Hematopoietic multipotent progenitor cell treated with erythropoietin and hydrocortisone succinate and interleukin-3 and kit ligand, for 15 days (in vitro differentiated cells): ENCODE measurements at regions not wholly inside any gene's neighbourhood (a gene's known extent, or its start where the extent isn't known, plus 50 kb on each side); places are given as distances from the start of the nearest gene placed in this dataset.
"Not testable (repeated sequence)": the region's sequence is repeated elsewhere in the genome, so short reads cannot be mapped to it uniquely, and the experiment has no call there.

ENCODE experiments used
- DNase-seq: peaks from one replicate; pipeline ENCODE4 v3.0.0-alpha.2; 2015; ENCODE audit warnings: low spot score

DNA sequence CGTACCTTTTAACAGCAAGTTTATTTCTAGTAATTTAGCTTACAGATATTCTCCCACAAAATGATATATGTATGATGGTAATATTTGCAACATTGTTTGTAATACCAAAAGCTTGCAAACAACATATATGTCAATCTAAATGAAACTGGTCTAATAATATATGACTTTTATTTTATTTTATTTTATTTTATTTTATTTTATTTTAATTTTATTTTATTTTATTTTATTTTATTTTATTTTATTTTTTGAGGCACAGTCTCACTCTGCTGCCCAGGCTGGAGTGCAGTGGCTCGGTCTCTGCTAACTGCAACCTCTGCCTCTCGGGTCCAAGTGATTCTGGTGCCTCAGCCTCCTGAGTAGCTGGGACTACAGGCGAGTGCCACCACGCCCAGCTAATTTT is 94.6 kb upstream of the ABCA1 start:
- not testable (repeated sequence) for DNase-seq

DNA sequence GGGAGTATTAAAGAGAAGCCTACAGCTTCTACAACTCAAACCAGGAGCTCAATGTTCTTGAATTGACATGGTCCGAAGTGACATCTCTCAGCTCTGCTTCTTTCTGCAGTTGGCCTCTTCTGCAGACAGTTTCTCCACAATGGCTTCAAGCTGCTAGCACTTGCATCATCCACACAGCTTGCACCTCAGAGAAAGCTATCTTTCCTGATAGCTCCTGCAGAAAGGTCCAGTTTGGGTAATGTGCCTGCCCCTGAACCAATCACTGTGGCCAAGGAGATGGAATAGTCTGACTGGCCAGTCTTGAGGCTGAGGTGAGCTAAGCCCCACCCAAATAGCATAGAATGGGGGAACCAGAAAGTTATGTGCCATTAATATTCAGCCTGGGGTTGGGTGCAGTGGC is 95.8 kb upstream of the ABCA1 start:
- no peak for DNase-seq

DNA sequence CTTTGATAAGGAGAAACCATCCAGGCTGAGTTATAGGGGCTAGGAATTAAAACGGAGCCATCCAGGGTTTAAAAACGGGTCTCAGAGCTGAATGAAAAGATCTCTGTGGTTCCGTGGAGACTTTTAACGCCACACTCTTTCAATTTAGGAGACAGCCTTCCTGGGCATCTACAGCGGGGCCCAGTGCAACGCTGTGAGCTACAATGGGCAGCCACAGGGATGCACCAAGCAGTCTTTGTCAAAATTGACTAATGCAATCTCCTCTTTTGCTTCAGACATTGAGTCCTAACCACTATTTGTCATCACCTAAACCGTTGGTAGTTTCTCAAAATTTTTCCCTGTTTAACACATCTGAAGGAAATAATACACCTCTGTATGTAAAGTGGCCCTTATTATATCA is 96.6 kb upstream of the ABCA1 start:
- no peak for DNase-seq

DNA sequence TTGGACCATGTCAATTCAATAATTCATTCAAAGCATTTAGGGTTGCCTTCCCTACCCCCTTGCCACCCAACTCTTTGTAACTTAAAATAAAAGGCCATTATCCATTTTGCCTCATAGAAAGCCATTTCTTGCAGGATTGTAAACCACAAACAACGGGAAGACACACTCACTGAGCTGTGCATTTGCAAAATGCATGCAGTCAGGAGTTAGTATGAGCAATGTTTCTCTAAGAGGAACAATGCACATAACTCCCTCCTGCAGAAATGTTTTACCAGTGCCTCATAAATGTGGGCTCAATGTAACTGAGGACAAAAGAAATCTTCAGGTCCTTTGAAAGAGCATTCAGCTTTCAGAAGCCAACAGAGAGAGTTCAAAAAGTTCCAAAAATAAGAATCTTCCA is 98.5 kb upstream of the ABCA1 start:
- DNase-seq: no peak

DNA sequence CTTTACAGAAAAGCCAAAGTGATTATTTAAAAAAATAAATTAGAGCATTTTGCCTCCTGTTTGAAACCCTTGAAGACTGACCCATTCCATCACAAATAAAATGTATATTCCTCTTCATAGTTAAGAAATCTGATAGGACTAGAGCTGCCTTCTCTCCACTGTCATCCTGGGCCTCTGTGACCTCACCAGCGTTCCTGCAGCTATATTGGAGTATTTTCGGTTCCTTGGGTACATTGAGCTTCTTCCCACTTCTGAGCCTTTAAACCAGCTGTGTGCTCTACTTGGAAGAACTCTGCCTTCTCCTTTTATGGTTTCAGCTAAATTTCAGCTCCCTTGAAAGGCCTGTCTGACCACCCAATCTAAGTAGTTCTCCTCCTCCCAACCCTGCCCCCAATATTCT is 99.1 kb upstream of the ABCA1 start:
- no peak for DNase-seq

DNA sequence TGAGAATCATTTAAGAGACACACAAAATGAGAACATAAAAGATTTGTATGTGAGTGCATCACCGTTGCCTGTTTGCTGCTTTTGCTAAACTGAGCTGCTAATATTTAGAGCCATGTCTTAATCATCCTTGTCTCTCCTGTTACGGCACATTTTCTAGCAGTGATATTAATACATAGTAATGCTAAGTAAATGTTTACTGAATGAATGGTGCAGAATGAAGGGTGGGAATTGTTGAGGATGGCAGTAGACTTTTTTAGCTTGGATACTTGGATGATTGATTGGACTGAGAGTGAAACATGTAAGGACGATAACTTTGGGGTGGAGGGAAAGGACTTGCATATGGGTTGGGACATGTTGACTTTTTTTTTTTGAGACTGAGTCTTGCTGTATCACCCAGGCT is 102.3 kb upstream of the ABCA1 start:
- no peak for DNase-seq

DNA sequence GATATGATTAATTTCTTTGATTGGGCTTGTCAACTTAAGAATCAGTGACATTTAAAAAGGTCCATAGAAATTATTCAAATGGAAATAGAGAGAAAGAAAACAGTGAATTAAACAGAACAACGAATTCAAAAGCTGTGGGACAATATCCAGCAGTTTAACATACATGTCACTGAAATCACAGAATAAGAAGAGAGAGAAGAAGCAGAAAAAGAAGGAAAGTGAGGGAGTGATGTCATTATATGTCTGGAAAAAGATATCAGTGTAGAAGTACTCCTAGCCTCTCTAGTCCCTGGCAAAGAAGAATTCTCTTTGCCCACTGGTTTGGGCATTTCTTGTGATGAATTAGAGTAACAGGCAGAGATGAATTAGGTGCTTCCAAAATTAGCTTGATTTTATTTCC is 109.2 kb upstream of the ABCA1 start:
- no peak for DNase-seq

DNA sequence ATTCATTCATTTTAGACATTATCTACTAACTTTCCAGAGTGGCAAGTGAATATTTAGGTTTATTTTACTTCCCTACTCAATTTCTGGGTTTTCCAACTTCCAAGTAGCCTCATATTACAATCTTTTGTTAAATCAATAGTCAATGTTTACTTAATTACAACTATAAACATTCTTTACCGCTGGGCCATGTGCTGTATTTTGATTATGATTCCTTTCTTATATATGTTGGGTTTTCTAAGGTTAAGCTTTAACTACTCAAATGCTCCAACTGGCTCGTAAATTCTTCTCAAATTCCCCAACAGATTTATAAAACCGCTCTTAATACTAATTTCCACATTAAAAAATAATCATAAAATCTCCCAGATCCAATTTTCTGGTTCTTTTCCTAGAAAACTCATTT is 110.1 kb upstream of the ABCA1 start:
- no peak for DNase-seq

DNA sequence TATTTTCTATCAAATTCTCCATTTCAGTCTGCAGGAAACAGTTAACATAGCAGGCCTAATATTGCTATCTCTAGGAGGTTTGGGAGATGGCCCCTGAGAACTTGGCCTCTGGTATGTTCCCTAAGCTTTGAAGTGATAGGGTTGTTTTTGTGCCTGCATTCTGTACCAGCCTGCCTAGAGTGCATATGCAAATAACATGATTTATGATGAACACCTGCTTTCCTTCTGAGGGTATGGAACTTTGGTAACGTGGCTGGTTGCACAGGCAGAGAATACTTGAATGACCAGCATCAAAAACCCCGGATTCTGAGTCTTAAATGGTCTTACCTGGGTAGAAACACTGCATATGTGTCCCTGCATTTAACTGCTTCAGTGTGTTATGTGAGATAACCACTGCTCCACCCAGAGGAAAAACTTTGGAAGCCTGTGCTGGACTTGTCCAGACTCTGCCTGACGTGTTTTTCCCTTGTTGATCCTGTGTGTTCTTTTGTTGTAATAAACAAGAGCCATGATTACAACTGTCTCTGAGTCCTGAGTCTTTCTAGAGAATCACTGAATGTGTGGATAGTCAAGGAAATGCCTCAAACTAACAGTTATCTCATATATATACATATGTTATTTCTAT is 111.3 kb upstream of the ABCA1 start:
- DNase-seq: no peak

DNA sequence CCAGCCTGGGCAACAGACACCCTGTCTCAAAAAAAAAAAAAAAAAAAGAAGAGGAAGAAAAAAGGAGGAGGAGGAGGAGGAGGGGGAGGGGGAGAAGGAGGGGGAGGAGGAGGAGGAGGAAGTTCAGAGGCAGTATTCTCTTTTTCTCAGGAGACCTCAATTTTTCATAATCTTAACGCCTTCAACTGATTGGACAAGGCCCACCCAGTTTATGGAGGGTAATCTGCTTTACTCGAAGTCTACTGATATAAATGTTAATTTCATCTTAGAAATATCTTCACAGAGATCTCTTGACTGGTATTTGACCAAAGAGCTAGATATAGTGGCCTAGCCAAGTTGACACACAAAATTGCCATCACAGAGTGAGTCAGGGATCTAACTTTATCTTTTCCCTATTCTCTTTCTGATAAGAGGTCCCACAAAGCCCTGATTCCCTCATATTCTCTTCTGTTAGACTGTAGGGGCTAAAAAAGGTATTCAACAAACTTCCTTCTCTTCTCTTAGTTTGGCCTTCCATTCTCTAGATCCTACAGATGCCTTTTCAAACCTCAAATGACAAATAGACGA is 115.5 kb upstream of the ABCA1 start:
- no peak for DNase-seq

DNA sequence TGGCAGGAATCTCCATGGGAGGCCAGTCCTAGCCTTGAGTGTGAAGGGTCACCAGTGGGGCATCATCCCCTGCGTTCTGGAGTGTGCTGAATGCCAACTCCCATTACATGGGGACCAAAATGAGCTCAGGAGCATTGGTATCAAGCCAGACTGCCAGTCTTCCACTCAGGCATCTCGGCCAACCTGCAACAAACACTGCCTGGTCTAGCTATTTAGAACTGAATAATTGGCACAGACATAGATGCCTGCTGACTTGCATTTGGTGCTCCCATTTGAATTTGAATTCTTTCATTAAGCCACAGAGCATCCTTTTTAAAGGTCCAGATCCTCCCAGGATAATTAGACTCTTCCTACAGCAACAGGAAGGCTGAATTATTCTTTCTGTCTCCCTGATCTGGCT is 116.6 kb upstream of the ABCA1 start:
- no peak for DNase-seq

DNA sequence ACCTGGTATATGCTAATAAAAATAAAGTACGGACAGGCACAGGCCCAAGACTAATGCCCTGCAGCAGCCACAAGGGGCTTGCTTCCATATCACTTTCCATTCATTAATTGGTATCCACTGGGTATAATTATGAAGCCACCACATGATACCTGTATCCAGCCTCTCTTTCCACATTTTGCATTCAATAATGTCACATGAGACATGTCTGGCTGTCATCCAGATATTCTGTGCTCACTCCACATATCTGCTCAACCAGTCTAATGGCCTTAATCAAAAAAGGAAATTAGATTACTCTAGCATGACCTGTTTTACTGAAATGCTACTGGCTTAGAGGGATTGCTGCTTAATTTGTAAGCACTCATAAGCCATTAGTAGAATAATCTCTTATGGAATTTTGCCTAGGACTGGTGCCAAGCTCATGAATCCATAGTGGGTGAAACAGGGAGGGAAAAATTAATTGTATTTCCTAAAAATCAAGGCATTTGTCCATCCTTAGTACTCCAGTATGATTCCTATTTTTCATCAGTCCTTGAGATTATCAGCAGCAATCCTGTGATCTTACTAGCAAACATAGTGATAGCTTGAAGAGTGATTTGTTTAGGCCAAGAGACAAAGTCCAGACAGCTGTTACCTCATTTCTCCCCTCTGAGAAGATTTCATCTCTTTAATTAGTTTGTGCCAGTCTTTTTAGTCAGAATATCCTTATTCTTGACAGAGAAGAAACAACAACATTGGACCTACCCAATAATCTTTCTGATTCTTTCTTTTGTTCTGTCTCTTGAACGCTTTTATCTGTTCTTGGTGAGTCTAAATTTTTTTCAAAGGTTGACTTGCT is 119.2 kb upstream of the ABCA1 start:
- no peak for DNase-seq

DNA sequence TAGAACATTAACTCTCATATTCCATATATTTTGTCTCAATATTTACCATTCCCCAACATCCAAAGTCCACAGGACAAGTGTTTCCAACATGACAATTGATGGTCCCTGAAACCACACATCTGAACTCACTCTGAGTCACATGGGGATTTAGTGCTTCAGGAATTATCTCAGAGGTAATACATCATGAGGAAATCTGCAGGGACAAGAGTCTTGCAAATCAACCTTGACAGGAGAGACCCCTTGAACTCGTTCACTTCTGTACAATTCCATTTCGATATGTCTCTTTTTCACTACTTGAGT is 119.7 kb upstream of the ABCA1 start:
- no peak for DNase-seq

DNA sequence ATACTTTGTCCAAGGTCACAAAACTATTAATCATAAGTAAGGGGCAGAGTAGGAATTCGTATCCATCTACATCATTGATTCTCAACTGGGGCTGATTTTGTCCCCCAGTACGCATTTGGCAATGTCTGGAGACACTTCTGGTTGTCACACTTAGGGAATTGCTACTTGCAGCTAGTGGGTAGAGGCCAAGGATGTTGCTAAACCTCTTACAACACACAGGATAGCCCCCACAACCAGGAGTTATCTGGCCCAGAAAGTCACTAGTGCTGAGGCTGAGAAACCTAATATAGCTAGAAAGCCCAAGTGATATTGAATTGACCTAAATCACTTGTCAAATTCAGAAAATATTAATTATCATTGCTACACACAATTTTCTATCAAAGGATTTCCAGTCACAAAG is 120.4 kb upstream of the ABCA1 start:
- no peak for DNase-seq

DNA sequence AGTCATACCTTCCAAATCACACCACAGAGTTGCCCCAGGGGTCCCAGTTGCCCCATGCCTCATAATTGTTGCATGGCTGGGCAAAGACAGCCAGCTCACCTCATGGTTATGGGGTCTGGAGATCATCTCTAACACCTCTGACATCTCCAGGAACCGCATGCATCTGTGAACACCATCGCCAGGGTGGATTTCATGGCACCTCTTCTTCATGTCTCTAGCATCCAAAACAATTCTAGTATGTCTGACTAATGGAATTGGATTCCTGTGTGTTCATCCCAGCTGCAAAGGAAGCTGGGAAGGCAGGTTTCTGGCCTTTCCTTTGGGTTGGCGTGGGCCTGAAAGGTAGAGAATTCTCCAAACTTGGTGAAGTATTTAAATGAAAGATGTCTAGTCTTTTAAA is 122.3 kb upstream of the ABCA1 start:
- DNase-seq: no peak

DNA sequence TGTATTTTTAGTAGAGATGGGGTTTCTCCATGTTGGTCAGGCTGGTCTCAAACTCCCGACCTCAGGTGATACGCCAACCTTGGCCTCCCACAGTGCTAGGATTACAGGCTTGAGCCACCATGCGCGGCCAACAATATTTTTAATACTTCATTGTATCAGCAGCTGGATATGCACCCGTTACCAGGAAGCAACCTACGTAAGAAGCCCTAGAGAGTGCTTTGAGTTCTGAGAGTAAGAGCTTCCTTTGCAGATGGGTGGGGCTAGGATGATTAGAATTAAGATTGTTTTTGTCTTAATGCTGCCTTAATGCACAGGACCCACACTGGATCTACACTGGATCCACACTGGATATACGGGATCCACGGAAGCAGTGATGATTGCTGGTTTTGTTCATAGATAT is 123.9 kb upstream of the ABCA1 start:
- no peak for DNase-seq

DNA sequence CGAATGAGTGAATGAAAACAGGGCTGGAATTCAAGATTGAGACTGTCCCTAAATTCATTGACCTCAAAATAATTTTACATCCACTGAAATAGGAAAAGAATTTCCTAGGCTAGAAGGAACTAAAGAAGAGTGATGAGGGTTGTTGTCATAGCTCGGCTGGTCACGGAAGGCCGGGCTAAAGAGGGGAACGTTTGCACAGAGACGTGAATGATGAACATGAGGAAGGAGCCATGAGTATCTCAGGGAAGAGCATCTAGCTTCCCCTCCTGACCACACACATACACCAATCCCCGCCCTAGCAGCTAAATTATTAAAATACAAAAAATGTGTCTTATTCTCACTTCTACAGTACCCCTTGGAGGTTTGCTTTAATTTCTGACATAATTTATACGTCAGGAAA is 124.4 kb upstream of the ABCA1 start:
- DNase-seq: no peak

DNA sequence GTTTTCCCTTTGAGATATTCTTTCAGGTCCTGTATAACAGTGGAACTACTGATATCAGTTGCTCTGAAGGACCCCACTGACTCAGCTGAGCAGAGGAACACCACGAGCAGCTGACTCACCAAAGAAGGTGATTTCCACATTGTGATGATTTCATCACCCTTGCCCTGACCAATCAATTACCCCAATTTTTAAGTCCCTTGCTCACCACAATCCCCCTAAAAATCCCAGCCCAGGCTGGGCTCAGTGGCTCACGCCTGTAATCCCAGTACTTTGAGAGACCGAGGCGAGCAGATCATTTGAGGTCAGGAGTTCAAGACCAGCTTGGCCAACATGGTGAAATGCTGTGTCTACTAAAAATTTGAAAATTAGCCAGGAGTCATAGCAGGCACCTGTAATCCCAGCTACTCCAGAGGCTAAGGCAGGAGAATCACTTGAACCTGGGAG is 125.3 kb upstream of the ABCA1 start:
- no peak for DNase-seq

DNA sequence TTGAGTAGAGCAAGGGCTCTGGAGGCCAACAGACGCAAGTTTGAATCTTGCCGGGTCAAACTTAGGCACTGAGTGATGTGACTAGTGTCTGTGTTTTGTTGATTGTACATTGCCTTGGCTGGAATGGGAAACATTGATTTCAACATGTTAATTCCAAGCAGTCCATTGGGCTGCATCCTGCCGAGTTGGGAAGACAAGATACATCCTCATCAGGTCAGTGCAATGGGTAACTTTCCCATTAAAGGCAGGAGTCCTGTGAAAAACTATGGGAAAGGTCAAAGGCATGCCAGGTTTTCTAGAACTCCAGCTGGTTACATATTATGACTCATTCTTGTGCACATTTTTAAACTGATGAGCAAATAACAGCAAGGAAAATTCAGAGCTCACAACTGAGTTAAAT is 126.5 kb upstream of the ABCA1 start:
- DNase-seq: no peak

DNA sequence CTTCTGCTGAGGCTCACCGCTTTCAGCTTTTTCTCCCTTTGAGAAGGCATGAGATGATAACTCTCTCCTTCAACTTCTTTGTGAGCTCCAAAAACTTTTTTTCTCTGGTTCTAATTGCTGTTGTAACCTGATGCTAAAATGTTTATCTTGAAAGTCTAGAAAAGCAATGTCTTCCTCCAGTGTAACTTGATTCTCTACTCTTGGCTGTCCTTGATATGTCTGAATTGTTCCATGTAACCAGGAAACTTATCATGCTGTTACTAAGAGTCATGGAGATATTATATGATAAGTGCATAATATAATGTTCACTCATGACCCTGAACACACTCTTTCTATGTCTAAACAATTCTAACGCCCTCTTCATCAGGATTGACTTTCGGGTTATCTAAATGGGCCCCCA is 128.0 kb upstream of the ABCA1 start:
- DNase-seq: no peak

DNA sequence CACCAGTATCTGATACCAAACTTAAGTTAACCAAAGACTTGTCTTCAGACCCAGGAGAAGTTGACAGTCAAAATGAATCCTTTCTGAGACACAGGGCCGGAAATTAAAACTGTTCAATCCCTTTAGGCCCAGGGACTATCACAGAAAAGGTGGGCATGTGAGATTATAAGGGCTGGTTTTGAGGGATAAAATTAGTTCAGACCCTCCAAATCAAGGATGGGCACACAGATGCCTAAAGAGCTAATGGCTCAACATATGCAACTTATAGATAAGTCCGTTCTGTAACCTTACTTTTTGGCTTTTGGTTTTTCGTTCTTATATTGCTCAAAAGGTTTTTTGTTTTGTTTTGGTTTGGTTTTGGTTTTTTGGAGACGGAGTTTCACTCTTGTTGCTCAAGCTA is 129.6 kb upstream of the ABCA1 start:
- peak; percentile 58 for DNase-seq

DNA sequence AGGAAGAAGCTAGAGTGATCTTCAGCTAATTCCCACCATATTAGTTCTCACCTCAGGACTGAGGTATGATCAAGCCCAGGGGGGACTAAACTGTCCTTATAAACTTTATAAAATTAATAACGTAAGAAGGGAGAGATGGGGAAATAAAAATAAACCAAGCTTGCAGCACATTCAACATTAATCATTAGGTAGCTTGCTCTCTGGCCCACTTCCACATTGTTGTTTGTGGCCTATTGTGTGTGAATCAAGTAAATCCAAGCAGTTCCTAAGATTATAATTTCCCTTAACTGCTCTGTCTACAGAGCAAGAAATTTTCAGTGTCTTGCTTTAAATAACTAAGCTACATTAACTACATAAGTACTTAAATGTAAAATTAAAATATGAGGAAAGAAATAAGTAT is 131.3 kb upstream of the ABCA1 start:
- DNase-seq: no peak

DNA sequence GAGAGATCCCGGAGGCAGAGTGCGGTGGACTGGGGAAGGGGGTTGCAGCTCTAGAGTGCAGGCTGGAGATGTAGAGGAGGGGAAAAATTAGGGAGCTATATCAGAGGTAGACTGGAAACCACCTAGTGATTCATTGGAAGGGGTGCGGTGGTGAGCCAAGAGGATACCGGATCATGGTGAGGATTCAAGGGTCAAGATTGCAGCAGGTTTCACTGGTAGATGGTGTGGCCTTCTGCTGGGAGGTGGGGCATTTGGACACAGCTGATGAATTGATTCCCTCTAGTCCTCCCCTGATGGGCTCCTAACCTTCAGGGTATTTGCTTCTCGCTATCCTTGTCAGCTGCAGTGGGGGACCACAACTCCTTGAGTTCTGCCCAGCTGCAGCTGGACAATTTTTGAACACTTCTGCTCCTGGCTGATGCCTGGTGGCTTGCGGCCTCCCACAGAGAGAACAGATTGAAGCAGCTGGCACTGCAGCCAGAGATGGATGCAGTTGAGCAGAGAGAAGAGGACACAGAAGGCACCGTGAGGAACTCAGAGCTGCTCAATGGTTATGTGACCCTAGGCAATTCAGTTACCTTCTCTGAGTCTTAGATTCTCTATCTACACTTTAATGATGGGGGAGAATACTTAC is 134.4 kb upstream of the ABCA1 start:
- DNase-seq: no peak
